Lower lobe of right lung (tissue), 2 donors: ENCODE measurements at regions not wholly inside any gene's neighbourhood (a gene's known extent, or its start where the extent isn't known, plus 50 kb on each side); places are given as distances from the start of the nearest gene placed in this dataset.

Source experiments
- ATAC-seq, 2 donors: fragments of 200-7000 bp; cut with Tn5 transposase; one replicate each; pipeline ENCODE4 v1.9.1; 2020 to 2022; ENCODE audit warnings: mild to moderate bottlenecking in 2 of 2, moderate library complexity in 2 of 2
- DNase-seq: peaks from one replicate; pipeline ENCODE4 v3.0.0-alpha.2; 2020
- H3K27ac ChIP-seq: fragments of 200-600 bp; one replicate; pipeline ENCODE4 v1.8.0; 2022
- H3K27me3 ChIP-seq: fragments of 200-600 bp; one replicate; pipeline ENCODE4 v1.8.0; 2022; ENCODE audit warnings: low read depth
- H3K36me3 ChIP-seq: fragments of 200-600 bp; one replicate; pipeline ENCODE4 v1.8.0; 2022; ENCODE audit warnings: mild to moderate bottlenecking
- H3K4me1 ChIP-seq: fragments of 200-600 bp; one replicate; pipeline ENCODE4 v1.8.0; 2022
- H3K4me3 ChIP-seq: fragments of 200-600 bp; one replicate; pipeline ENCODE4 v1.8.0; 2022; ENCODE audit warnings: mild to moderate bottlenecking
- H3K9me3 ChIP-seq: fragments of 200-600 bp; one replicate; pipeline ENCODE4 v1.8.0; 2022
- CTCF ChIP-seq: fragments of 200-600 bp; IDR thresholded peaks from one replicate; pipeline ENCODE4 v1.8.0; 2022; ENCODE audit warnings: antibody characterized with exemption, mild to moderate bottlenecking
- intact Hi-C: fragments of 100-400 bp; cut with DNase I; formaldehyde crosslinking; loops from one replicate; pipeline ENCODE4 v1.11.0; 2022
- donor health status: DM: no; HTN: yes; CAD: no; lungs with severe emphysema.

- intact Hi-C loops, result no loop called here
- no peak for TF ChIP-seq CTCF
- ATAC-seq (no peak), DNase-seq (no peak)
- no peak overlapping the region for H3K27ac ChIP-seq
- H3K36me3 ChIP-seq, result no peaks in the 10 kb centered on the region
- no peaks in the 10 kb centered on the region for H3K9me3 ChIP-seq
- H3K27me3 ChIP-seq, result no peaks in the 10 kb centered on the region
- H3K4me1 ChIP-seq, result no peaks in the 10 kb centered on the region
- H3K4me3 ChIP-seq, result no peak overlapping the region
Observed at GRCh38 chr4:178665916-178666315, 1223.7 kb upstream of the AGA start.

GRCh38 chr4:178671766-178672165 lies 1229.5 kb upstream of the AGA start:
- Histone ChIP-seq H3K4me3 (no peak overlapping the region), H3K27ac (no peak overlapping the region), H3K36me3 (no peaks in the 10 kb centered on the region), H3K4me1 (no peaks in the 10 kb centered on the region), H3K27me3 (no peaks in the 10 kb centered on the region), H3K9me3 (no peaks in the 10 kb centered on the region)
- intact Hi-C loops, result no loop called here
- DNase-seq, result no peak
- no peak for TF ChIP-seq CTCF
- ATAC-seq, result no peak

GRCh38 chr4:178672512-178672911 lies 1230.3 kb upstream of the AGA start:
- intact Hi-C loops, result no loop called here
- no peak for DNase-seq
- Histone ChIP-seq H3K27me3 (no peaks in the 10 kb centered on the region), H3K4me1 (no peaks in the 10 kb centered on the region), H3K9me3 (no peaks in the 10 kb centered on the region), H3K4me3 (no peak overlapping the region), H3K36me3 (no peaks in the 10 kb centered on the region), H3K27ac (no peak overlapping the region)
- TF ChIP-seq CTCF, result no peak
- ATAC-seq, result no peak

- H3K36me3 ChIP-seq, result no peaks in the 10 kb centered on the region
- no peak for DNase-seq
- no peak for TF ChIP-seq CTCF
- no peaks in the 10 kb centered on the region for H3K4me1 ChIP-seq
- H3K9me3 ChIP-seq, result no peaks in the 10 kb centered on the region
- ATAC-seq, result no peak
- intact Hi-C loops, result no loop called here
- H3K27ac ChIP-seq, result no peak overlapping the region
- H3K27me3 ChIP-seq, result no peaks in the 10 kb centered on the region
- H3K4me3 ChIP-seq, result no peak overlapping the region
Observed at GRCh38 chr4:178681871-178682270, 1239.6 kb upstream of the AGA start.

DNA sequence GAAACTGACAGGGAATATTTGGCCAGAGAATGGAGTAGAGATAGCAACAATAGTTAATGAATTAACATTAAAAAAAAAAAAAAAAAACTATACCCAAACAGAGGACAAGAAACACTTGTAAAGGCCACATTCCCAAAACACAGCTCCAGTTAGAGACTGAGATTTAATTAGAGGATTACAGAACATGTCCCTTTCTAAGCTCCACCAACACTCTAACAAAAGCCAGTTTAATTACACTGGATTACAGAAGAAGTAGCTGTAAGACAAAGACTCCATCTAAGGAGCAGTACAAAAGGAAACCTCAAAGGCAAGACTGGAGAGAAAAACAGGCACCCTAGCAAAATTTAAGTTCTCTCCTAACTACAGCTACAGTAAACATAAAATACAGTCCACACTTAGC lies 1247.7 kb upstream of the AGA start:
- Histone ChIP-seq H3K4me1 (no peaks in the 10 kb centered on the region), H3K27ac (no peak overlapping the region), H3K9me3 (no peaks in the 10 kb centered on the region), H3K27me3 (no peaks in the 10 kb centered on the region), H3K36me3 (no peaks in the 10 kb centered on the region), H3K4me3 (no peak overlapping the region)
- intact Hi-C loops, result no loop called here
- ATAC-seq (no peak), DNase-seq (no peak)
- TF ChIP-seq CTCF, result no peak

GRCh38 chr4:178693816-178694215 lies 1251.6 kb upstream of the AGA start:
- Histone ChIP-seq H3K27ac (no peak overlapping the region), H3K4me1 (no peaks in the 10 kb centered on the region), H3K4me3 (no peak overlapping the region), H3K27me3 (no peaks in the 10 kb centered on the region), H3K36me3 (no peaks in the 10 kb centered on the region), H3K9me3 (no peaks in the 10 kb centered on the region)
- DNase-seq, result no peak
- TF ChIP-seq CTCF, result no peak
- intact Hi-C loops, result no loop called here
- no peak for ATAC-seq
